Suppressor macrophage treated with lipopolysaccharide for 4 hours (primary cell): ENCODE measurements at regions not wholly inside any gene's neighbourhood (a gene's known extent, or its start where the extent isn't known, plus 50 kb on each side); places are given as distances from the start of the nearest gene placed in this dataset.

ENCODE experiments used
- DNase-seq: peaks from one replicate; pipeline ENCODE4 v3.0.0-alpha.2; 2020

DNA sequence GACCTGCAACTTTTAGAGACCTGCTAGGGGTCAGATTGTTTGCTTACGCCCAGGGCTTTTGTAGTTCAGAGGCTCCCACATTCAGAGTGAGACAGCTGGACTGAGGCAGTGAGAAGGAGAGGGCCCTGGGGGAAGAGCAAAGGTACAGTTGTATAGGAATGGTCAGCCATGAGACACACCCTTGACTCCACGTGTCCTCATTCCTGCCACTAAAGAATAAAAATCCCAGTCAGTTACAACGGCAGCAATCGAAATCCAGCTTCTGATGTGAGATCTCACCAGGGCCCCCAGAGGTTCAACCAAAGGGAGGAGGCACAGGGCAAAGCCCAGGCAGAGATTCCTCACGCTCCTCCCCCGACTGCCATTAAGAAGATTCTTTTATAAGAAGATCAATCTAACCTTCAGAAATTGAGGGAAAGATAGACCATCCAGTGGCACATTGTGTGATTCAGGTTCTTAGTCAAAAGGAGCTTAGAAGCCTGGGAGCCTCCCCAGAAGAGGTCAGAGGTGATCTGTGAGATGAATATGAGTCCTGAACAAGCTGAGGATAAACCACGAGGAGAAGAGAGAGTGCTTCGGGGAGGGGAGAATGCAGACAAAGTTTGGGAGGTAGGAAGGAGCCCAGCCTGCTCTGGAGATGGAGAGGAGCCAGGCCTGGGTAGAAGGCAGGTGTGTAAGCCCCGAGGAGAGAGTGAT, 317.0 kb downstream of the CYP26B1 start:
- no peak for DNase-seq

DNA sequence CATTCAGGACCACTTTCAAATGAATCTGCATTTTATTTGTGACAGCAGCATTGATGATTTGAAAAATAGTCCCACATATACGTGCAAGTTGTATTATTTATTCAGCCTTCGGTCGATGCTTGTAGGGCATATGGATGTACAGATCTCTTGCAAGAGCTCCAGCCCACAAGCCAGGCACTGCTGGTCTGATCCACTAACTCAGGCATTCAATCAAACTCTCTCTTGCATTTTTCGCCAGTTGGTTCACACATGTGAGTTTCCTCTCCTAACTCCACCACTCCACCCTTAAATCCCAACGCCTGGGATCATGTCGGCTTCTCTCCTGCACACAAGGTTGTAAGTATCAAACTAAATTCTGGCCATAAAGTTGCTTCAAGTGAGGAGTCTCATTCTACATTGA, 318.7 kb downstream of the CYP26B1 start:
- DNase-seq, result no peak

DNA sequence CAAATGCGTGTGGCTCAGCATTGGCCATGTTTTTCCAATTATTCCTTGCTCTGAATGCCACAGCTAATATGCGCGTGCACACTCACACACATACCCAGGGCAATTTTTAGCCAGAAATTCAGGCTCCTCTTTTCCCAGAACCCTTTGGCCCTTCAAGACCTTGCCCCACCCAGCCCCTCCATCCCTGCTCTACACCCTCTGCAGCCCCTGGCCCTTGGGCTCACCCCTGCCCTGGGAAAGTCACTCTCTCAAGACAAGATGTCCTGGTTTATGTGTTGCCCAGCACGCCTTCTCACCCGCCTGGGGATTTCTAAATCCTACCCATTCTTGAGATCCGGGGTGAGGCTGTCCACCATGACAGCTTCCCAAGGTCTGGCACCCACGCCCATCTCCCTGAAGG, 319.7 kb downstream of the CYP26B1 start:
- no peak for DNase-seq

DNA sequence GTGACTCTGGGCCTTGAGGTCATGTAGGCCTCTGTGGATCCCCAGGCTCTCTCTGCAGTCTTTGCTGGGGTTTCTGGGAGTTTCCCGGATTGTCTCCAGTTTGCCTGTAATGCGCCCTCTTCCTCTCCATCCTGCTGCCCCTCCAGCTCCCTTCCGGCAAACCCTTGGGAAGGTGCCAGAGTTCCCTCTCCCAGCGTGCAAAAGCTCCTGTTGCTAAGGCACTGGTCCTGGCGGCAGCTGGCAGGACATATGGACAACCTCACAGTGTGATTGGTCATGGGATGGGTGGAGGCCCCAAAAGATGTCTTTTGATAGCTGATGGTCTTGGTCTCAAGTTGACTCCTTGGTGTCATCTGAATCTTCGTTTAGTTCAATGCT, 320.1 kb downstream of the CYP26B1 start:
- DNase-seq, result no peak

DNA sequence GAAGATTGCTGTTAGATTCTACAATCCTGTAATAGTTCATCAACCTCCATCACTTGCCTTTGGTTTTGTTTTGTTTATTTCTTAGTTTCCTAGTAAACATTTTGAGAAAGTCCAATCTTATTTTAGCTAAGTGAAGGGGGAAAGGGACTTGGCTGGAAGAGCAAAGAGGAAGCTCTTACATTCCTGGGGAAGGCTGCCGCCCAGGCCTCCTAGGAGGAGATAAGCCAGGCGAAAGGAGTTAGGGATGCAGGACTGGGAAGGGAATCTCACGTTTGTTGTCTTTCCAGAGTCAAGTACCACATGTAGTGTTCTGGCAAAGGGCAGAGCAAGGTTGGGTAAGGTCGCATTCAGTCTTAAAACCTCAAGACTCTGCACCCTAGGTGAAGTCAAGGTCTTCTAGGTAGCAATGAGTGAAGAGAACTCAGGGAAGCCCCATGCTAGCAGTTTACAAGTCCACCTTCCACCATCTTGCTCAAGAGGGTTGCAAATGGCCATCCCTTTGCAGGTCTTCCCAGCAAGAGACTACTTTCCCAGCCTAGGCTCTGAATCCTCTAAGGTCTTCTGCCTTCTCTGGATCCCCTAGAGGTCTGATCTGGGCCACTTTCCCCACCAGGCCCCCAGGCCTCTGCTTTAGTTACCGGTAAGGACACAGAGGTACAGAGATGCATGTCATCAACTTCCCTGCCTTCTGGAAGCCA, 320.7 kb downstream of the CYP26B1 start:
- DNase-seq, result no peak

DNA sequence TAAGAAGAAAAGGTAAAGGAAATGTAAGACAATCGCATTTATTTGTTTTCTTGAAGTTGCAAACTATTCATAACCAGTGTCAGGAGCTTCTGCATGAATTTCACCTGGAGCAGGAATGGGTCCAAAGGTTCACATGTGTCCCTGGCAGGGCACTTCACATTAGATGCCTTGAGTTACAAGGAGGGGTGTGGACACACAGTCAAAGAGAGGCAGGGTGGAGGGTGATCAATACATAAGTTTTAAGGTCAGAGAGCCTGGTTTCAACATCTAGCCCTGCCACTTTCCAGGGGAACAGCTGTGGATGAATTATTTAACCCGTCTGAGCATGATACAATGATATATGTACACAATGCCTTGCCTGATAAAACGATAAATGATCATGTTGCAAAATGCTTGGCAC, 321.4 kb downstream of the CYP26B1 start:
- no peak for DNase-seq

DNA sequence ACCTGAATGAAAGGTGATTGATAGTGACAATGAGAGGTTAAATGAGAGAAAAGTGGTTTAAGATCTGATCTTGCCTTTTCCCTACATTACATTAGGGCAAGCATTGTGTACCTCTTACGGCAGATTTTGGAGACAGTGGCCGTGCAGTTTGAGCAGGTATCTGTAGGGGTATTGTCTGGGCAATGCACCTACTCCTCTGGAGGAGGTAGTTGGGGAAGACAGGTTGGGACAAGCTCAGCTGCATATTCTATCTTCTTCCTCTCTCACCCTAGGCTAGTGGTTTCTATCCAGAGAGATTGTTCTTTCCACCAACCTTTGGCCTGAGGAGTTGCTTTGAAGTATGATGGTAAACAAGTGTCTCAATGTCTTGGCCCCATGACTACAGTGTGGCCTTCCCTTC, 323.2 kb downstream of the CYP26B1 start:
- no peak for DNase-seq

DNA sequence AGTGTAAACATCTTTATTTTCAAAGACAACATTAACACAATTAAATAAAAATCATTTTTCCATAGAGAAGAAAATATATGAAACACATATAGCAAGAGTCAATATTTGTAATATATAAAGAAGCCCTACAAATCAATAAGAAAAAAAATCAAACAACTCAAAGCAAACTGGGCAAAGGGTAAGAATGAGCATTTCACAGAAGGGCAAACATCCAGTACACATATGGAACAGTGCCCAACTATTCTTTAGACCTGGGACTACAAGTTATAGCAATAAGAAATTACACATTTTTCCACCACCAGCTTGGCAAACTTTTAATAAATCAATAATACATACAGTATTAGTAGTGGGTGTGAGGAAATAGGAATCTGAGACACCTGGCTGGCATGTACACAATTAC, 324.1 kb downstream of the CYP26B1 start:
- DNase-seq, result no peak

DNA sequence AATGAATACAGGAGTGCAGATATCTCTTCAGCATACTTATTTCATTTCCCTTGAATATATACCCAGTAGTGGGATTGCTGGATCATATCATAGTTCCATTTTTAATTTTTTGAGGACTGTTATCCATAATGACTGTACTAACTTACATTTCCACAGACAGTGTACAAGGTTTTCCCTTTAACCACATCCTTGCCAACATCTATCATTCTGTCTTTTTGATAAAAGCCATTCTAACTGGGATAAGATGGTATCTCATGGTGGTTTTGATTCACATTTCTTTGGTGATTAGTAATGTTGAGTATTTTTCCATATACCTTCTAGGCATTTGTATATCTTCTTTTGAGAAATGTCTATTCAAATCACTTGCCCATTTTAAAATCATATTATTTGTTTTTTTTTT, 325.2 kb downstream of the CYP26B1 start:
- DNase-seq, result no peak

DNA sequence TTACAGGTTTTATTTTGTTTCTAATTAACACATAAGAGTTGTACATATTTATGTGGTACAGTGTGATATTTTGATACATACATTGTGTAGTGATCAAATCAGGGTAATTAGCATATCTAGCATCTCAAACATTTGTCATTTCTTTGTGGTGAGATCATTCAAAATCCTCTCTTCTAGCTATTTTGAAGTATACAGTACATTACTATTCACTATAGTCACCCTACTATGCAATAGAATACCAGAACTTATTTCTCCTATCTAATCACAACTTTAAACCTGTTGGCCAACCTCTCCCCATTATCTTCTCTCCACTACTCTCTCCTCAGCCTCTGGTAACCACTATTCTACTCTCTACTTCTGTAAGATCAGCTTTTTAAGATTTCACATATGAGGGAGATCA, 325.8 kb downstream of the CYP26B1 start:
- DNase-seq, result no peak

DNA sequence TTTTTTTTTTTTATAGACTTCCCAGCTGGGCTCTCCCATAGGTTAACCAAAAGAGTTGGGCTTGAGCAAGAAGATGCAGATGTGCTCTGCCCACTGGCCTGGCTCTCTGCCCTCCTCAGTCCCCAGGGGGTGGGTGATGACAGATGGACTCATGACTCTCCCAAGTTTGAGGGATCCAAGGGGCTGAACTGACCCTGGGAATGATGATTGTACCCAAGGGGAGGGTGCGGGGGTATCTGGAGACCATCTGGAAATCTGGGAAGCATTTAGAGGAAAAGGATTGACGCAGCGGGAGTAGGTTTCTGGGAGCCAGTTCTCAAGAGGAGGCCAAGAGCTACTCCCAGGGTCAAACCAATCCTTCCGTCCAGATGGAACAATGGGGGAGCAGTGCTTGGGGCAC, 330.8 kb downstream of the CYP26B1 start:
- no peak for DNase-seq

DNA sequence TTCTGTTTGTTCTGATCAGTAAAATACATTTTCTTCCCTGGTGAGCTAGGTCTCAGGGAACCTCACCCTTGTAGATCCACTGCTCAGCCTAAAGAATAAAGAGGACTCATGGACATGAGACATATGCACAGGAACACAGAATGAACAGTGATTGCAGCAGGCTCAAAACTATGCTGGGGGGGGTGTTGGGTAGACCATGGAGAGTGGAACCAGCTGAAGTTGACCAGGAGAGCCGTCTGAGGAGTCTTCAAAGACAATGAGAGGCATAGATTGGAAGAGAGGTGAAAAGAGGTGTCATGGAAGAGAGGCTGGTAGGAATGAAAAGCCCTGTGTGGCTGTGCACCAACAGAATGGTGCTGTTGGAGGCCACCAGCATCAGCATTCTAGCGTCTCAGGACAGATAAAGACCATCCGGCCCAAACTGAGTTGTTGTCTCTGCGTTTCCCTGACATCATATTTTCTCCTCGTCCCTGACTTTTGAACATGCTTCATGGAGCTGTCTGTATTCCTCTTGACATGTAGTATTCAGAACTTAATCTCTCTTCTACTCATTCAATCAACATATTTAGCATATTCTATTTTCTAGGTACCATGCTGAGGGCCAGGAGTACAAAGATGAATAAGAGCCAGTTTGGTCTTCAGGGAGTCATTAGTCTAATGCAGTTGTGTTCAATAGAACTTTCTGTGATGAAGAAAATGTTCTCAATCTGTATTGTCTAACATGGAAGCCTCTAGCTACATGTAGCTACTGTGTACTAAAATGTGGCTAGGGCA, 331.8 kb downstream of the CYP26B1 start:
- no peak for DNase-seq

DNA sequence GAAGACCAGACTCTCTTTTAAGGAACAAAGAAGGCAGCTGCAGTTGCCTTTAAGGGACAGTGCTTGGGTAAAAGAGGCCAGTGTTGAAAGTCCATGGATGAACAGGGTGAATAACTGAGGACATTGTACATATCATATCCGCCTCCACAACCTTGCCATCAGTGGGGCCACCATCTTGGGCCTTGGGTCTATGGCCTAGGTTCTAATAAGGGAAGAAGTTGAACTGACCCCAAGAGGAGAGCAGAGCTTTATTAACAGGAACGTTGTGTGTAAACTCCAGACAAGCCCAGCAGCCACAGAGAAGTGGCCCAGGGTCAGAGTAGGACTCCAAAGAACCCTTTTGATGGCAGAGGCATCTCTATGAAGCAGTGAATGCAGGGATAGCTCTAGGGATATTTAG, 332.8 kb downstream of the CYP26B1 start:
- DNase-seq, result no peak

DNA sequence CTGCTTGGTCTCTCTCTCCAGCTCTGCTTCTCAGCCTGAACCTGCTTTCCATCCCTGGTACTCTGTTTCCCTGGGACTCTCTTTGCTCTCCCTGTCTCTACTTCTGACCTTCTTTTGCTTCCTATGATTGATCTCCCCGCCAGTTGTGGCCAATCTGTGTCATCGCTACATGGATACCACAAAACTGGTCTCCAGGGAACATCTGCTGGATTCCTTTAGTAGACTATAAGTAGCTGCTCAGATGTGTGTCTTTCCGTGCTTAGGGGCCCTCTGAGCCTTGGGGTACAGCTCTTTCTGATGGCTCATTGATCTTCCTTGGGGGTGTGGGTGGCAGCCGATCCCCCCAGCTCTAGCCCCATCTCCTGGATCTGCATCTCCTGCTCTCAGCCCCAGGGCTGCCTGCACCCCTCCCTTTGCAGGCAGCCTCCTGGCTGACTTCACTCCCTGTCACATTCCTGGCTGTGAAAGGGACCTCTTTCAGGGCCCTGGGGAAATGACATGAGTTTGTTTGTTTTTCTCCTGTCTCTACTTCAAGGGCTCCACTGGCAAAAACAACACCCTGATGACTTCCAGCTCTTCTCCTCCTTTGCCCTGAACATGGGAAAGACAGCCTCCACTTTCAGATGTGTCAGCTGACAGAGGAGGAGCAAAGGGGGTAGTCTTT, 333.7 kb downstream of the CYP26B1 start:
- no peak for DNase-seq

DNA sequence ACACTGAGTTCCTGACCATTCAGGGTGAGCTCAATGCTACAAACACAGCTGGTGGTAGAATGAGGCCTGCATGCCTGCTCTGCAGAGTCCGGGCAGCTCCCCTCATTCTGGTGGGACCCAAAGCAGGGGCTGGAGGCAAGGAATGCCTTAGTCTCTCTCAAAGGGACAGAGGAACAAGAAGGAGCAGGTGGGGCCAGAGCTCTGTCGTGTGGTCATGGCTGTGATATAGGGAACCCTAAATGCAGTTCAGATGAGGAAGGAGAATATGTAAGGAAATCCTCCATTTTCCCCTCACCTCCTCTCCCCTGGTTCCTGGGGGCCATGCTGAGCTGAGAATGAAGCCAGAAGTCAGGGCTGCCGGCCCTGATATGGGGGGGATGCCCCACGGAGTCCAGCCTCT, 334.3 kb downstream of the CYP26B1 start:
- no peak for DNase-seq

DNA sequence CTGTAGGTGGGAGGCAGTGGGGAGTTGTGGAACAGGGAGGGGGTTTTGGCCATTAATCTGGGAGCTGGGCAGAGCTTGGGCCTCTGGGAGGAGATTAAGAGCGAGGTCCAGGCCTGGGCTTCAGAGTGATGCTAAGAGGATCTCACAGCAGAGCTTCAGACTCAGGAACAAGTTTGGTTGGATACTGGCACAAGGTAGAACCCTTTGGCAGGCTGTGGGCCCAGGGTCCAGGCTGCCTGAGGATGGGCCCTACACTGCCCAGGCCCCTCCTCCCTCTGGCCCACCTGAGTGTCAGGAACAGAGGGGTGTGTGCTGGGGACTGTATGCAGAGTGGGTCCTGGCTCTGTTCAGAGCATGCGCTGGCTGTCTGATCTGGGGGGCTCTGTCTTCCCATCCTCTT, 334.9 kb downstream of the CYP26B1 start:
- no peak for DNase-seq

DNA sequence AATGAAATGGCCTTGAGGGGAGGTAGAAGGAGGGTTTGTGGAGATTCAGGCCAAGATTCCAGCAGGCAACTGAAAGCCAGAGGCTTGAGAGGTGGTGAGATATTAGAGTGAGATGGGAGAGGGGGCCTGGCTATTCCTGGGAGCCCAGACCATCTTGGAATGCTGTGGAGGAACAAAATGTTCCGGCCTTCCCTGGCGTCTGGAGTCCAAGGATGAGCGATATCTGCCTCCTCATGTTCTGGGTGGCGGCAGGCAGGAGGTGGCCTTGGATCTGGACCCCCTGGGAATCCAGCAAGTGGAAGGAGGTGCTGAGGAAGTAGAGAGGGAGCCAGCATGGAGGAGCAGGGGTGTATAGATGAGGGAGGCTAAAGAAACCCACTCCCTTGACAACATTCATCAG, 335.9 kb downstream of the CYP26B1 start:
- DNase-seq, result no peak

DNA sequence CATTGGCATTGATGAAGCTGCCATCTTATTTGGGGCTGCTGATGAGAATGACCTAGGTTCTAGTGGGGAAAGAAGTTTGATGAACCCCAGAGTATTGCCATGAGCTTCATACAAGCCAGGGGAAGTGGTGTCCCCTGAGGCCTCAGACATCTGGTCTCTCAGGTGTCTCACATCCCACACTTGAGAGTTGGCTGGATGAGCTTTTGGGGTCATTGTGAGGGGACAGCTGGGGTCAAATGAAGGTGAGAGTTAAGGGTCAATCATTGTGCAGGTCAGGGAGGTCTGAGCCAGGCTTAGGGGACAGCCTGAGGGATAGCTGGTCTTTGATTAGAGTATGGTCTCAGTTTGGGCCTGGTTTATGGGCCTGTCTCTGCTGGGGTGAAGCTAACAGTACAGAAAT, 336.5 kb downstream of the CYP26B1 start:
- DNase-seq, result no peak

DNA sequence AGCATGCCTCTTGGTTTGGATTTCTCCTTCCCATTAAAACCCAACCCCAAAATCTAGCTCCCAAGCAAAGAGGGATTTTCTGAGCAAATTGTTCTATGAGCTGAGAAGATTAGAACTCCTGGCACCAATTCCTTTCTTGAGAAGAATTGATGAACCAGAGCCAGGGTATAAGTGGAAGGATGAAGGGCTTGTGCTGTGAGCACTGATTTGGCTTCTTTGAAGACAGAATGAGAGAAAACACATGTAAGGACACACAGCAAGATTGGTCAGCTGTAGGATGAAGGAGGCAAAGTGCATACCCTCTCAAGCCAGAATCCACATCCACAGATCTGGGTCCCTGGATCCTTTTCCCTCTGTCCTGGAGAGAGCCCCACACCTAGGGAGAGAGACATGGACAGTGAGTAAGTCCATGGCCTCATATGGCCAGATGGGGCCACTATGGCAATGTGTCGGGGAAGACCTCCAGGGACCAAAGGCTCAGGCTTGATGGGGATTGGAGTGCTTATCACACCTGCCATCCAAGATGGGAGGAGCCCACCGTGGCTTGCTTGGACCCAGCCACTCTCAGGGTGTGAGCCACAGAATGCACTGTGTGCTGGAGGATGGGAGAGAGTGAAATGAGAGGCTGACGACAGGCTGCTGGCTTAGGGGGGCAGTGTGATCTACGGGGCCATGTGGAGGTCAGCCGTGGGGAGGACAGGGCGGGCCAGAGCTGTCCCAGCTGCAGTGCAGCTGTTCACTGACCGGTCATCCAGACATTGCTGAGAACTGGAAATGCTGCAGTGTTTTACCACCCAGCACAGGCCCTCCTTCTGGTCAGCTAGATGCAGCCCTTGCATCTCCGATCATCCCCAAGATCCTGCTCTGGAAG, 339.8 kb downstream of the CYP26B1 start:
- no peak for DNase-seq

DNA sequence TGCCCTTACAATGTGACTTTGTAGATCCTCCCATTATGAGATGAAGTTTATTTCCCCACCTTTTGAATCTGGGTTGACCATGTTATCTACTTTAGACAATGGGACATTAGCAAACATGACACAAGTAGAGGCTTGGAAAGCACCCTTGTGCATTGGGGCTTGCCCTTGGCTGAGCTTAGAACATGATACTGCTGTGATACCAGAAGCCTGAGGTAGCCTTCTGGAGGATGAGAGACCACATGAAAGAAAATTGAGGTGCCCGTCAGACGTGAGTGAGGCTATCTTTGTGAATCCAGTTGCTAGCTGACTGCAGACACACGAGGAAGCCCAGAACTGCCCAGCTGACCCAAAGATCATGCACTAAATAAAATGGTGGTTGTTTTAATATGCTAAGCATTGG, 341.2 kb downstream of the CYP26B1 start:
- no peak for DNase-seq

DNA sequence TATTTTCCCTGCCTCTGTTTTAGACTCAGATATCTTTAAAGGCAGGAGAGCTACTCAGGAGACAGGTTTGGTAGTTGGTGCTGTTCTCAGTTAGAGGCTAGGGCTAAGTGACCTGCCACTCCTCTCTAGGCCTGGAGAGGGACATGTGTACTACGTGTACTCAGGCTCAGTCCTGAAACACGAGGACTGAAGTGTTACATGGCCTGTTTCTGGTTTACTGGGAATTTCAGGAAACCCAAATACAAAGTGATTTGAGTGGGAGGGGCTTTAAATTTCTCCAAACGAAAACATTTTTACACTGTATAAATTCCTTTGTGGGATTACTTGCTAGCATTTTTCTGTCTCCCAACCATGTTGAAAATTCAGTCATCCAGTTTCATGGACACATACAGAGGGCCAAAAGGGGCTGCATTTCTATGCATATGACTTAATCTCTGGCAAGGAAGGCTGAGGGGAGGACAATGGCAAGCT, 343.3 kb downstream of the CYP26B1 start:
- DNase-seq, result no peak

DNA sequence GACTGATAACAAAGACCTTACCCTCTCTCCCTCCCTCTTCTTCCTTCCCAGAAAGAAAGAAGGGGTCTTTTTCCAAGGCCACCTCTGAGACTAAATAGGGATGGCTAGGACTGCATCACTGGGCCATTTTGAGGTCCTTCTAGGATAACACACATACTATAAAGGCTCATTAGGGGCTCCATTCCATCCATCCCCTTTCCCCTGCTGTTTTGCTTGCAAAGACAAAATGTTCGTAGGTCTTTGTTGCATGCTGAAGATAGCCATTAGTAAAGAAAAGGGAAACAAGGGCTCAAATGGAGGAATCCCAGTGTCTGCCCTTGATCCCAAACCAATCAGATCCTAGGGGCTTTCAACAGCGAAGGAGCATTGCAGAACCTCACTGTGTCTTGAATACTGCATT, 344.3 kb downstream of the CYP26B1 start:
- DNase-seq, result no peak

DNA sequence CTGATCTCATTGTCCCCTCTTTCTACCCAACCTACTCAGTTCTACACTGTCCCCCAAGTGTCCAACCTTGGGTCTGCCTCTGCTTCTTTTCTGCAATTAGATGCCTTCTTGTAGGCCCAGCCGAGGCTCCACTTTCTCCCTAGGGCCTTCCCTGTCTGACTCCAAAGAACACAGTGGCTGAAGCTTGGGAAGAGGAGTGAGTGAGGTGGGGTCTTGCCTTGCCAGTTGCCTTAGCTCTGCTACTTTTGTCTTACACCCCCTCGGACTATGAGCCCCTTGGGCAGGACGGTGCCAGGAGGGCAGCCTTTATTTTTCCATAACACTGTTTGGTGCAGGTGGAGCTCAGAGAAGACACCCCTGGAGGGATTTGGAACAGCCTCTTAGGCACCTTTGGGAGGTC, 345.1 kb downstream of the CYP26B1 start:
- no peak for DNase-seq
